K562 (cell line): ENCODE measurements at regions not wholly inside any gene's neighbourhood (a gene's known extent, or its start where the extent isn't known, plus 50 kb on each side); places are given as distances from the start of the nearest gene placed in this dataset.

Experiments used
- ATAC-seq: fragments of 200-7000 bp; cut with Tn5 transposase; 3 replicates; pipeline ENCODE4 v1.9.1; 2020; ENCODE audit warnings: moderate library complexity
- BruUV-seq: library from RNA; stranded (reverse); fragments of 400-500 nt; replicated peaks from 2 replicates; lab custom pipeline; 2021; lab: Mats Ljungman, UMichigan
- CTCF ChIA-PET: fragments of 300-600 bp; formaldehyde crosslinking; extraction: SDS; loops from one replicate; lab custom pipeline; 2021; ENCODE audit warnings: low intra/inter-chr PET ratio; lab: Yijun Ruan, JAX
- POLR2A ChIA-PET: fragments of 300-600, 350-650 bp; sonication (Branson Sonifier 250); formaldehyde crosslinking; extraction: SDS; loops from one replicate; lab custom pipeline; 2021; ENCODE audit warnings: antibody characterized with exemption, inconsistent platforms; lab: Yijun Ruan, JAX
- DNase-seq, 4 experiments: peaks; one replicate each; pipeline versions ENCODE4 v3.0.0 to v3.0.0-alpha.2; 2011 to 2018; ENCODE audit warnings: low spot score in 3 of 4, mixed read lengths in 3 of 4; ENCODE audit errors: extremely low read depth in 1 of 4
- FAIRE-seq: peaks from 2 replicates; lab custom pipeline; 2011; peaks lifted over from hg19 to GRCh38; lab: Jason Lieb, UNC
- H2AFZ ChIP-seq: 2 replicates; pipeline ENCODE4 v1.6.0; 2011; ENCODE audit warnings: low read depth, low read length, control low read depth, inconsistent platforms
- H3K27ac ChIP-seq: fragments of 200-600 bp; 3 replicates; pipeline ENCODE4 v1.8.0; 2011; ENCODE audit warnings: low read depth, mild to moderate bottlenecking, control low read depth, inconsistent platforms, low read length, moderate library complexity, mixed read lengths; ENCODE audit errors: extremely low read depth
- H3K27me3 ChIP-seq, 2 experiments: fragments of 300-600 bp in 1 of 2; 2 replicates in 1 of 2; 3 replicates in 1 of 2; pipeline versions ENCODE4 v1.6.0 to v1.8.0; 2011; ENCODE audit warnings: inconsistent platforms in 2 of 2, low read length in 2 of 2, mild to moderate bottlenecking in 1 of 2, mixed read lengths in 1 of 2, moderate library complexity in 1 of 2; ENCODE audit not compliant: control insufficient read depth in 2 of 2, insufficient read depth in 2 of 2
- H3K36me3 ChIP-seq: fragments of 300-600 bp; 3 replicates; pipeline ENCODE4 v1.8.0; 2011; ENCODE audit warnings: mild to moderate bottlenecking, low read length, inconsistent platforms; ENCODE audit not compliant: control insufficient read depth, insufficient read depth
- H3K4me1 ChIP-seq, 2 experiments: fragments of 200-600 bp in 1 of 2; replicated peaks in 1 of 2; 2 replicates in 1 of 2; 3 replicates in 1 of 2; pipeline versions ENCODE4 v1.5.1 to v1.8.0; 2011; ENCODE audit warnings: inconsistent platforms in 2 of 2, low read length in 2 of 2, mild to moderate bottlenecking in 1 of 2, mixed read lengths in 1 of 2, moderate library complexity in 1 of 2; ENCODE audit not compliant: control insufficient read depth in 2 of 2, insufficient read depth in 2 of 2
- H3K4me2 ChIP-seq: 2 replicates; pipeline ENCODE4 v1.6.1; 2011; ENCODE audit warnings: low read length, control low read depth, inconsistent platforms, mixed read lengths; ENCODE audit not compliant: insufficient read depth
- H3K4me3 ChIP-seq: fragments of 200-600 bp; sonication (generic), shearing (Covaris generic); 2 replicates; pipeline ENCODE4 v1.5.1; 2016; ENCODE audit warnings: control low read depth, inconsistent platforms
- H3K79me2 ChIP-seq: fragments of 200-600 bp; 3 replicates; pipeline ENCODE4 v1.8.0; 2011; ENCODE audit warnings: low read length, inconsistent platforms; ENCODE audit not compliant: control insufficient read depth, insufficient read depth
- H3K9ac ChIP-seq, 2 experiments: 2 replicates each; pipeline versions ENCODE4 v1.6.0 to v1.6.1; 2011; ENCODE audit warnings: low read depth in 2 of 2, low read length in 2 of 2, control low read depth in 1 of 2, inconsistent platforms in 1 of 2, mild to moderate bottlenecking in 1 of 2, mixed read lengths in 1 of 2; ENCODE audit not compliant: insufficient read depth in 1 of 2
- H3K9me1 ChIP-seq: one replicate; pipeline ENCODE4 v1.6.0; 2011; ENCODE audit warnings: inconsistent platforms, mild to moderate bottlenecking, low read length, moderate library complexity; ENCODE audit not compliant: control insufficient read depth, insufficient read depth
- H3K9me3 ChIP-seq: replicated peaks from 2 replicates; pipeline ENCODE4 v1.5.1; 2011; ENCODE audit warnings: low read depth, low read length, inconsistent platforms; ENCODE audit not compliant: control insufficient read depth, insufficient read depth
- H4K20me1 ChIP-seq: replicated peaks from 2 replicates; pipeline ENCODE4 v1.6.1; 2011; ENCODE audit warnings: low read length, inconsistent platforms, mixed read lengths; ENCODE audit not compliant: control insufficient read depth, insufficient read depth
- ARID2 ChIP-seq: fragments of 450-650 bp; IDR thresholded peaks from 2 replicates; pipeline ENCODE4 v1.6.1; 2017; ENCODE audit warnings: antibody characterized with exemption, mild to moderate bottlenecking
- CBFA2T2 ChIP-seq: fragments of 450-650 bp; conservative IDR thresholded peaks from 2 replicates; pipeline ENCODE4 v1.6.1; 2017; ENCODE audit warnings: mild to moderate bottlenecking
- CBX1 ChIP-seq: sonication (generic); IDR thresholded peaks from 2 replicates; pipeline ENCODE4 v1.6.1; 2016; ENCODE audit warnings: antibody characterized with exemption, low read depth, mild to moderate bottlenecking
- DMBX1 ChIP-seq: fragments of 250-450 bp; sonication (Bioruptor Pico); IDR thresholded peaks from 2 replicates; pipeline ENCODE4 v1.8.0; 2022; ENCODE audit warnings: inconsistent platforms, mild to moderate bottlenecking, moderate library complexity, borderline replicate concordance
- GATAD2B ChIP-seq: fragments of 450-650 bp; IDR thresholded peaks from 2 replicates; pipeline ENCODE4 v1.6.1; 2017; ENCODE audit warnings: mild to moderate bottlenecking, borderline replicate concordance
- KLF6 ChIP-seq: fragments of 250-450 bp; sonication (Bioruptor Pico); IDR thresholded peaks from 2 replicates; pipeline ENCODE4 v1.4.0; 2020; ENCODE audit warnings: mild to moderate bottlenecking, moderate library complexity, borderline replicate concordance
- SAP30 ChIP-seq: fragments of 200-600 bp; sonication (generic); IDR thresholded peaks from 2 replicates; pipeline ENCODE4 v1.6.1; 2012; ENCODE audit warnings: borderline replicate concordance, low read depth, mild to moderate bottlenecking, moderate library complexity, low read length, control low read depth, inconsistent platforms; ENCODE audit not compliant: insufficient read depth, poor library complexity, severe bottlenecking
- TCFL5 ChIP-seq: fragments of 250-450 bp; sonication (Bioruptor Pico); conservative IDR thresholded peaks from 2 replicates; pipeline ENCODE4 v1.6.1; 2021; ENCODE audit warnings: mild to moderate bottlenecking, moderate library complexity, matching md5 sums
- XRCC4 ChIP-seq: IDR thresholded peaks from one replicate; pipeline ENCODE4 v1.6.1; 2011; ENCODE audit not compliant: insufficient read depth, insufficient read length; ENCODE audit errors: extremely low read depth
- ZNF445 ChIP-seq: fragments of 250-450 bp; sonication (Bioruptor Pico); IDR thresholded peaks from 2 replicates; pipeline ENCODE4 v1.4.0; 2020; ENCODE audit warnings: low read depth, mild to moderate bottlenecking, moderate library complexity
- WGBS: fragments of 100-300 bp; shearing (Covaris generic); methylation state at CpG from one replicate; pipeline ENCODE4 v1.1.6; 2016; ENCODE audit warnings: low coverage, mixed read lengths; ENCODE audit not compliant: insufficient coverage; ENCODE audit errors: missing lambda C conversion rate; 5-methylcytosine and 5-hydroxymethylcytosine counted together
- in situ Hi-C: fragments of 300-500 bp; cut with MboI; formaldehyde crosslinking; loops from 4 replicates; pipeline ENCODE4 v1.15.0; 2018; ENCODE audit warnings: inconsistent platforms, mixed read lengths
- intact Hi-C: fragments of 100-400 bp; cut with micrococcal nuclease; formaldehyde crosslinking; loops from 2 replicates; pipeline ENCODE4 v1.14.2; 2022
- TF ChIP-seq, protein P1 (sequence below): fragments of 450-650 bp; conservative IDR thresholded peaks from 2 replicates; pipeline ENCODE4 v1.6.1; 2016; ENCODE audit warnings: missing genetic modification characterization, low read depth, mild to moderate bottlenecking, control low read depth, missing compliant biosample characterization
- TF ChIP-seq, protein P2 (sequence below): fragments of 450-650 bp; IDR thresholded peaks from 2 replicates; pipeline ENCODE4 v1.6.1; 2016; ENCODE audit warnings: borderline replicate concordance

DNA sequence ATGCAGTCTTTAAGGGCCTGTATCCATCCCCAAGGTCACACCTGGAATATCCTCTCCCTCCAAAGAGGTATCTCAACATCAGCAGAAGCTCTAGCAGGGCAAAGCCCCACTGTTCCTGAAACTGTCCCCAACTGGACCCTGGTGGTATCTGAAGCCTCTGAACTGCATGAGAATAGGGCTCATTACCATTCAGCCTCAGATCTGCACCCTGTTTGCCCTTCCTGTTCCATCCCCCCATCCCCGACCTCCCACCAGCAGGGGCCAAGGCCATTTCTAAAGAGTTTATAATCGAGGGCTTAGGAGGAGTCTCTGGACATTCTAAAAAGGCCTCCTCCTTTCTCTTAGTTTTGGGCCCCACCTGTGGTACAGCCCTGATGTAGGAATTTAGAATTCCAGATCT, 74.0 kb upstream of the THY1 start:
- CTCF ChIA-PET = interaction anchor here (0.7 kb wide), 1 partner anchor 343 kb away, joined by 3 read pairs; no protein-coding TSS in a partner anchor
- H3K9ac ChIP-seq = no peak overlapping the region
- H3K4me3 ChIP-seq = no peak overlapping the region
- H3K36me3 ChIP-seq = no peaks in the 10 kb centered on the region
- no peak for FAIRE-seq
- in situ Hi-C loops (no loop called here), intact Hi-C loops (no loop called here)
- no peak overlapping the region for H2AFZ ChIP-seq
- no peak for TF ChIP-seq TCFL5 (CRISPR knock-in tag)
- TF ChIP-seq, all 486 proteins: peak for 0
- no peak overlapping the region for H3K4me2 ChIP-seq
- H3K79me2 ChIP-seq = no peaks in the 10 kb centered on the region
- H3K9me1 ChIP-seq = no peaks in the 10 kb centered on the region
- DNase-seq (no peak), ATAC-seq (no peak)
- WGBS = 0% methylated on average over 2 of the region's 2 CpGs
- peaks cover 5 to 67% of the 10 kb centered on the region in 2 experiments for H3K27me3 ChIP-seq
- no TSS peak for BruUV-seq
- POLR2A ChIA-PET = no interaction called here
- no peak overlapping the region for H3K27ac ChIP-seq
- no peaks in the 10 kb centered on the region for H3K9me3 ChIP-seq
- no peaks in the 10 kb centered on the region for H3K4me1 ChIP-seq
- peaks cover 11% of the 10 kb centered on the region; the same call in 1 of the 2 replicates for H4K20me1 ChIP-seq

DNA sequence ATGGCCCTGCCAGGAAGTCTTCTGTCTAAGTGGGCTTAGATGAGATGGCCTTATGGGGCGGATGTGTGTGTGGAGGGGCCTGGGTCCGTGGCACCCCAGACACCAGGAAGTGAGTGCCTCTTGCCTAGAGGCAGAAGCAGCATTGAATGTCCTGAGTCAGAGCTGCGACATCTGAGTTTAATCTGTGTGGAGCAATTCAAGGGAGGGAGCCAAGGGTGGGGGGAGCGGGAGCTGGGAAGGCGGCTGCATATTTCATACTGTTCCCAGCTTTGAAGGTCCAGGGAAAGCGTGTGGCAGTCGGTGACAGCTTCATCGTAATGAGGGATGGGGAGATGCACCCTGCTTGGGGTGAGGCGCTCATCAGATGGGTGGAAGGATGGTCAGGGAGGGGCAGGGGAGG, 73.5 kb upstream of the THY1 start:
- peaks cover 11% of the 10 kb centered on the region; the same call in 1 of the 2 replicates for H4K20me1 ChIP-seq
- H3K27ac ChIP-seq = no peak overlapping the region
- no peak for FAIRE-seq
- BruUV-seq = no TSS peak
- ATAC-seq = no peak
- H3K4me2 ChIP-seq = no peak overlapping the region
- intact Hi-C loops (no loop called here), in situ Hi-C loops (no loop called here)
- ChIA-PET CTCF (interaction anchor here (0.6 kb wide), 2 partner anchors 34 to 58 kb away, joined by 3 to 4 read pairs; no protein-coding TSS in a partner anchor), POLR2A (no interaction called here)
- no peaks in the 10 kb centered on the region for H3K9me3 ChIP-seq
- peaks cover 5 to 64% of the 10 kb centered on the region in 2 experiments for H3K27me3 ChIP-seq
- H3K36me3 ChIP-seq = no peaks in the 10 kb centered on the region
- no peaks in the 10 kb centered on the region for H3K79me2 ChIP-seq
- H3K9ac ChIP-seq = no peak overlapping the region
- no peaks in the 10 kb centered on the region for H3K4me1 ChIP-seq
- no peak for DNase-seq
- no peak overlapping the region for H3K4me3 ChIP-seq
- 1% methylated on average over 9 of the region's 9 CpGs for WGBS
- H2AFZ ChIP-seq = no peak overlapping the region
- no peaks in the 10 kb centered on the region for H3K9me1 ChIP-seq
- TF ChIP-seq KLF6 (CRISPR knock-in tag) (no peak), GATAD2B (no peak), XRCC4 (no peak), CBFA2T2 (no peak), ZNF445 (no peak), ARID2 (no peak), CBX1 (no peak), DMBX1 (CRISPR knock-in tag) (no peak), SAP30 (no peak)
- TF ChIP-seq, protein P1, sequence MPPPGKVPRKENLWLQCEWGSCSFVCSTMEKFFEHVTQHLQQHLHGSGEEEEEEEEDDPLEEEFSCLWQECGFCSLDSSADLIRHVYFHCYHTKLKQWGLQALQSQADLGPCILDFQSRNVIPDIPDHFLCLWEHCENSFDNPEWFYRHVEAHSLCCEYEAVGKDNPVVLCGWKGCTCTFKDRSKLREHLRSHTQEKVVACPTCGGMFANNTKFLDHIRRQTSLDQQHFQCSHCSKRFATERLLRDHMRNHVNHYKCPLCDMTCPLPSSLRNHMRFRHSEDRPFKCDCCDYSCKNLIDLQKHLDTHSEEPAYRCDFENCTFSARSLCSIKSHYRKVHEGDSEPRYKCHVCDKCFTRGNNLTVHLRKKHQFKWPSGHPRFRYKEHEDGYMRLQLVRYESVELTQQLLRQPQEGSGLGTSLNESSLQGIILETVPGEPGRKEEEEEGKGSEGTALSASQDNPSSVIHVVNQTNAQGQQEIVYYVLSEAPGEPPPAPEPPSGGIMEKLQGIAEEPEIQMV = no peak
- TF ChIP-seq, protein P2, sequence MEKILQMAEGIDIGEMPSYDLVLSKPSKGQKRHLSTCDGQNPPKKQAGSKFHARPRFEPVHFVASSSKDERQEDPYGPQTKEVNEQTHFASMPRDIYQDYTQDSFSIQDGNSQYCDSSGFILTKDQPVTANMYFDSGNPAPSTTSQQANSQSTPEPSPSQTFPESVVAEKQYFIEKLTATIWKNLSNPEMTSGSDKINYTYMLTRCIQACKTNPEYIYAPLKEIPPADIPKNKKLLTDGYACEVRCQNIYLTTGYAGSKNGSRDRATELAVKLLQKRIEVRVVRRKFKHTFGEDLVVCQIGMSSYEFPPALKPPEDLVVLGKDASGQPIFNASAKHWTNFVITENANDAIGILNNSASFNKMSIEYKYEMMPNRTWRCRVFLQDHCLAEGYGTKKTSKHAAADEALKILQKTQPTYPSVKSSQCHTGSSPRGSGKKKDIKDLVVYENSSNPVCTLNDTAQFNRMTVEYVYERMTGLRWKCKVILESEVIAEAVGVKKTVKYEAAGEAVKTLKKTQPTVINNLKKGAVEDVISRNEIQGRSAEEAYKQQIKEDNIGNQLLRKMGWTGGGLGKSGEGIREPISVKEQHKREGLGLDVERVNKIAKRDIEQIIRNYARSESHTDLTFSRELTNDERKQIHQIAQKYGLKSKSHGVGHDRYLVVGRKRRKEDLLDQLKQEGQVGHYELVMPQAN = no peak
